ENCODE measurements at regions not wholly inside any gene's neighbourhood (a gene's known extent, or its start where the extent isn't known, plus 50 kb on each side); places are given as distances from the start of the nearest gene placed in this dataset.

DNA sequence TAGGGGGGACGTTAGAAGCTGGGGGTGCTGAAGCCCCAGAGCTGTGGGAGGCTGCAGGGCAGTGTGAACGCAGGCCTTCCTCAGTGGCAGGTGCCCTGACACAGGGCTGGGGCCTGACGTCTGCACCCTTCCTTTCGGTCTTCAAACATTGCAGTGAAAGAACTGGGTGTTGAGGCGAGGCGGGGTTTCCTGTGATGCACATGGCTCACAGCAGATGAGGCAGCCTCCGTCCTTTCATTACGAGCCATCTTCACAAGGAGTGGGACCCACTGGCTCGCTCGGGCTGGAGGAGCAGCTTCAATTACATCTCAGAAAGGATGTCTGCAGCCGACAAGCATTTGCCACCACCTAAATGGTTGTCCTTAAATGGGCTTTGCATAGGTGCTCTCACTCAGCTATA lies 180.3 kb upstream of the SHH start:
- intact Hi-C loops (cut with DNase I), result no loop called here
- no peaks in the 10 kb centered on the region for H3K27me3 ChIP-seq
- H3K27ac ChIP-seq, result no peak overlapping the region
- TF ChIP-seq, protein P1, sequence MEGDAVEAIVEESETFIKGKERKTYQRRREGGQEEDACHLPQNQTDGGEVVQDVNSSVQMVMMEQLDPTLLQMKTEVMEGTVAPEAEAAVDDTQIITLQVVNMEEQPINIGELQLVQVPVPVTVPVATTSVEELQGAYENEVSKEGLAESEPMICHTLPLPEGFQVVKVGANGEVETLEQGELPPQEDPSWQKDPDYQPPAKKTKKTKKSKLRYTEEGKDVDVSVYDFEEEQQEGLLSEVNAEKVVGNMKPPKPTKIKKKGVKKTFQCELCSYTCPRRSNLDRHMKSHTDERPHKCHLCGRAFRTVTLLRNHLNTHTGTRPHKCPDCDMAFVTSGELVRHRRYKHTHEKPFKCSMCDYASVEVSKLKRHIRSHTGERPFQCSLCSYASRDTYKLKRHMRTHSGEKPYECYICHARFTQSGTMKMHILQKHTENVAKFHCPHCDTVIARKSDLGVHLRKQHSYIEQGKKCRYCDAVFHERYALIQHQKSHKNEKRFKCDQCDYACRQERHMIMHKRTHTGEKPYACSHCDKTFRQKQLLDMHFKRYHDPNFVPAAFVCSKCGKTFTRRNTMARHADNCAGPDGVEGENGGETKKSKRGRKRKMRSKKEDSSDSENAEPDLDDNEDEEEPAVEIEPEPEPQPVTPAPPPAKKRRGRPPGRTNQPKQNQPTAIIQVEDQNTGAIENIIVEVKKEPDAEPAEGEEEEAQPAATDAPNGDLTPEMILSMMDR (IDR thresholded peaks at IDR 0.05), result no peak
- no peaks in the 10 kb centered on the region for H3K9me3 ChIP-seq
- no peak for DNase-seq (ENCODE audit: low spot score in 2 of 2)
- H3K4me3 ChIP-seq, result no peak overlapping the region
- no peaks in the 10 kb centered on the region for H3K4me1 ChIP-seq
- H3K36me3 ChIP-seq, result no peaks in the 10 kb centered on the region

DNA sequence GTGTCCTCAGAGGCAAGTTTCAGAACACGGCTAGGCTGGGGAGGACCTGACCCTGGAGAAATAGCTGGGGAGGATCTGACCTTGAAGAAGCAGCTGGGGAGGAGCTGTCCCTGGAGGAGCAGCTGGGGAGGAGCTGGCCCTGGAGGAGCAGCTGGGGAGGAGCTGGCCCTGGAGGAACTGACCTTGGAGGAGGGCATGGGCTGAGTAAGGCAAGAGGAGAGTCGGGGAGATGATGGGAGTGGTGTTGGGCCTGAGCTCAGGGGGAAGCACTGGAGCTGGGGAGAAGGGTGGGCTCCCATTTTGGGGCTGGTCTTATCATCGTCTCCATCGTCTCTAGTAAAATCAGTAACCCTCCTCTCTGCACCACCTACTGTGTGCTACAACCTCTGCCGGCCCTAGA lies 179.8 kb upstream of the SHH start:
- intact Hi-C loops (cut with DNase I), result no loop called here
- Histone ChIP-seq H3K4me3 (no peak overlapping the region), H3K27me3 (no peaks in the 10 kb centered on the region), H3K4me1 (no peaks in the 10 kb centered on the region), H3K9me3 (no peaks in the 10 kb centered on the region), H3K27ac (no peak overlapping the region), H3K36me3 (no peaks in the 10 kb centered on the region)
- TF ChIP-seq, protein P1 (IDR thresholded peaks at IDR 0.05), result no peak
- no peak for DNase-seq (ENCODE audit: low spot score in 2 of 2)

DNA sequence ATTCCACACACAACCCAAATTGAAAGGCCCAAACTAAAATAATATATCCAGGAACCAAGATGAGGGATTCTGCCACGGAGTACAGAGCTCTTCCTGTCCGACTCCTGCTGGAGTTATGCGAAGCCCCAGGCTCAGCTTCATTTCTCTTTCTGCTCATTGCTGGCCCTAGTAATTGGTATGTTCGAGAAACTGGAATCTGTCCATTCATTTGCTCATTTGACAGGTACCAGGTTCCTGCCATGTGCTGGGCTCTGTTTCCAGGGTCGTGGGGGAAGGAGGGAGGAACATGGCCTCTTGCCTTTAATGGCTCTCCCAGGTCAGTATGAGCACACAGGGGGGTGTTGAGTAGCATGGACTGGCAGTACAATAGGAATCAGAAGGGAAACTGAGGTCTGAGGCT lies 179.2 kb upstream of the SHH start:
- Histone ChIP-seq H3K27me3 (no peaks in the 10 kb centered on the region), H3K4me1 (no peaks in the 10 kb centered on the region), H3K36me3 (no peaks in the 10 kb centered on the region), H3K4me3 (no peak overlapping the region), H3K27ac (no peak overlapping the region), H3K9me3 (no peaks in the 10 kb centered on the region)
- TF ChIP-seq, protein P1 (IDR thresholded peaks at IDR 0.05), result no peak
- DNase-seq (ENCODE audit: low spot score in 2 of 2), result no peak
- intact Hi-C loops (cut with DNase I), result no loop called here

DNA sequence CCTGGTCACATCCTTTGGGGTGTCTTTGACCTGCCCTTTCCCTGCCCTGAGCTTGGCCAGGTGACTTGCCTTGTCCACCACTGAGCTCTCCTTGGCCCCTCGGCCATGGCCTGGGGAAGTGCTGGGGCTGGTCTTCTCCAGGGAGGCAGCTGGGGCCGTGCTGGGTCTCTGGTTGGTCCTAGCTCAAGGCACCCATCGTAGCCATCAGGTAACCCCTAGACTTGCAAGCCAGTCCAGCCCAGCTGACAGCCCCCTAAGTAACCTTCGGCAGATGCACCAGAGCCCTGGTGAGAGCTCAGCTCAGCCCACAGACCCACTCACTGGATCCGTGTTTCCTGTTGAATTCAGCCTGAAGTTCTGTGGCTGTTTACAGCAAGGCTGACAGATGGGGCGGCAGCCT lies 176.2 kb upstream of the SHH start:
- TF ChIP-seq, protein P1 (IDR thresholded peaks at IDR 0.05), result no peak
- Histone ChIP-seq H3K27me3 (no peaks in the 10 kb centered on the region), H3K4me3 (no peak overlapping the region), H3K4me1 (no peaks in the 10 kb centered on the region), H3K9me3 (no peaks in the 10 kb centered on the region), H3K27ac (no peak overlapping the region), H3K36me3 (no peaks in the 10 kb centered on the region)
- intact Hi-C loops (cut with DNase I), result no loop called here
- peak in 1 of 2 donors; percentile 52 for DNase-seq (ENCODE audit: low spot score in 2 of 2)

DNA sequence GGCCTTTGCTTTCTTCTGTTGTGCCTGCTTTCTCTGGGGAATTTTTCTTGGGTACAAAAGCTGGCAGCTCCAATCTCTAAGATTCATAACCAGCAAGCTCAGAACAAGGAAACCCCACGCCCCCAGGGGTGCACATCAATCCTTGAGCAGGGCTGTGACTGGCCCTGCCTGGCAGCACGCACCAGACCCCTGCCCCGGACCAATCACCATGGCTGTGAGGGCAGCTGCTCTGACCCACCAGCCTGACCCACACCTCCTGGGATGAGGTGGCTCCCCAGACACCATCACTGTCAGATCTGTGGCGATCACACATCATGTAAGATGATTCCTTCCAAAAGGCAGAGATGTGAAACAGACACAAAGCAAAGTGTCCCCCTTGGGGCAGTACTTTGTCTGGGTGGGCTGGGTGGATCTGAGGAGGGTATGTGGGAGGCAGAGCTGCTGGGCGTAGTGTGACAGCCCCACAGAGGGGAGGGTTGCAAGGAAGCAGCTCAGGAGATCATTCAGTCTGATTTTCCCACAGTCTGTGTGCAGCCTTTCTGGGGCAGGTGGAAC lies 175.5 kb upstream of the SHH start:
- DNase-seq (ENCODE audit: low spot score in 2 of 2), result peak in 1 of 2 donors; percentile 4
- intact Hi-C loops (cut with DNase I), result no loop called here
- Histone ChIP-seq H3K27me3 (no peaks in the 10 kb centered on the region), H3K27ac (no peak overlapping the region), H3K4me1 (no peaks in the 10 kb centered on the region), H3K36me3 (no peaks in the 10 kb centered on the region), H3K4me3 (no peak overlapping the region), H3K9me3 (no peaks in the 10 kb centered on the region)
- TF ChIP-seq, protein P1 (IDR thresholded peaks at IDR 0.05), result no peak
